ENCODE measurements at regions not wholly inside any gene's neighbourhood (a gene's known extent, or its start where the extent isn't known, plus 50 kb on each side); places are given as distances from the start of the nearest gene placed in this dataset.

DNA sequence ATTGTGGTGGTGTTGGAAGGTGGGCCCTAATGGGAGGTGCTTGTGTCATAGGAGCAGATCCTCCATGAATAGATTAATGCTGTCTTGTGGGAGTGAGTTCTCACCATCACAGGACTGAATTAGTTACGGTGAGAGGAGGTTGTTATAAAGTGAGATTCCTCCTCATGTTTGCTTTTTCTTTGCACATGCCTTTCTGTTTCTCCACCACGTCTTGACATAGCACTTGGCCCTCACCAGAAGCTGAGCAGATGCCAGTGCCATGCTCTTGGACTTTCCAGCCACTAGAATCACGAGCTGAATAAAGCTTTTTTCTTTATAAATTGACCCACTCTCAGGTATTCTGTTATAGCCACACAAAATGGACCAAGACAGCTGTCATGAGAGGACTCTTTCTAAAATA lies 194.8 kb downstream of the PTPRU start:
- TF ChIP-seq, protein P1, sequence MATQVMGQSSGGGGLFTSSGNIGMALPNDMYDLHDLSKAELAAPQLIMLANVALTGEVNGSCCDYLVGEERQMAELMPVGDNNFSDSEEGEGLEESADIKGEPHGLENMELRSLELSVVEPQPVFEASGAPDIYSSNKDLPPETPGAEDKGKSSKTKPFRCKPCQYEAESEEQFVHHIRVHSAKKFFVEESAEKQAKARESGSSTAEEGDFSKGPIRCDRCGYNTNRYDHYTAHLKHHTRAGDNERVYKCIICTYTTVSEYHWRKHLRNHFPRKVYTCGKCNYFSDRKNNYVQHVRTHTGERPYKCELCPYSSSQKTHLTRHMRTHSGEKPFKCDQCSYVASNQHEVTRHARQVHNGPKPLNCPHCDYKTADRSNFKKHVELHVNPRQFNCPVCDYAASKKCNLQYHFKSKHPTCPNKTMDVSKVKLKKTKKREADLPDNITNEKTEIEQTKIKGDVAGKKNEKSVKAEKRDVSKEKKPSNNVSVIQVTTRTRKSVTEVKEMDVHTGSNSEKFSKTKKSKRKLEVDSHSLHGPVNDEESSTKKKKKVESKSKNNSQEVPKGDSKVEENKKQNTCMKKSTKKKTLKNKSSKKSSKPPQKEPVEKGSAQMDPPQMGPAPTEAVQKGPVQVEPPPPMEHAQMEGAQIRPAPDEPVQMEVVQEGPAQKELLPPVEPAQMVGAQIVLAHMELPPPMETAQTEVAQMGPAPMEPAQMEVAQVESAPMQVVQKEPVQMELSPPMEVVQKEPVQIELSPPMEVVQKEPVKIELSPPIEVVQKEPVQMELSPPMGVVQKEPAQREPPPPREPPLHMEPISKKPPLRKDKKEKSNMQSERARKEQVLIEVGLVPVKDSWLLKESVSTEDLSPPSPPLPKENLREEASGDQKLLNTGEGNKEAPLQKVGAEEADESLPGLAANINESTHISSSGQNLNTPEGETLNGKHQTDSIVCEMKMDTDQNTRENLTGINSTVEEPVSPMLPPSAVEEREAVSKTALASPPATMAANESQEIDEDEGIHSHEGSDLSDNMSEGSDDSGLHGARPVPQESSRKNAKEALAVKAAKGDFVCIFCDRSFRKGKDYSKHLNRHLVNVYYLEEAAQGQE (IDR thresholded peaks at IDR 0.05): no peak
- no peak for TF ChIP-seq POLR2A (IDR thresholded peaks at IDR 0.05; ENCODE audit: low read length)
- TF ChIP-seq, protein P2, sequence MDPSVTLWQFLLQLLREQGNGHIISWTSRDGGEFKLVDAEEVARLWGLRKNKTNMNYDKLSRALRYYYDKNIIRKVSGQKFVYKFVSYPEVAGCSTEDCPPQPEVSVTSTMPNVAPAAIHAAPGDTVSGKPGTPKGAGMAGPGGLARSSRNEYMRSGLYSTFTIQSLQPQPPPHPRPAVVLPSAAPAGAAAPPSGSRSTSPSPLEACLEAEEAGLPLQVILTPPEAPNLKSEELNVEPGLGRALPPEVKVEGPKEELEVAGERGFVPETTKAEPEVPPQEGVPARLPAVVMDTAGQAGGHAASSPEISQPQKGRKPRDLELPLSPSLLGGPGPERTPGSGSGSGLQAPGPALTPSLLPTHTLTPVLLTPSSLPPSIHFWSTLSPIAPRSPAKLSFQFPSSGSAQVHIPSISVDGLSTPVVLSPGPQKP (IDR thresholded peaks at IDR 0.05; ENCODE audit: low read depth, low read length): no peak
- TF ChIP-seq, protein P3, sequence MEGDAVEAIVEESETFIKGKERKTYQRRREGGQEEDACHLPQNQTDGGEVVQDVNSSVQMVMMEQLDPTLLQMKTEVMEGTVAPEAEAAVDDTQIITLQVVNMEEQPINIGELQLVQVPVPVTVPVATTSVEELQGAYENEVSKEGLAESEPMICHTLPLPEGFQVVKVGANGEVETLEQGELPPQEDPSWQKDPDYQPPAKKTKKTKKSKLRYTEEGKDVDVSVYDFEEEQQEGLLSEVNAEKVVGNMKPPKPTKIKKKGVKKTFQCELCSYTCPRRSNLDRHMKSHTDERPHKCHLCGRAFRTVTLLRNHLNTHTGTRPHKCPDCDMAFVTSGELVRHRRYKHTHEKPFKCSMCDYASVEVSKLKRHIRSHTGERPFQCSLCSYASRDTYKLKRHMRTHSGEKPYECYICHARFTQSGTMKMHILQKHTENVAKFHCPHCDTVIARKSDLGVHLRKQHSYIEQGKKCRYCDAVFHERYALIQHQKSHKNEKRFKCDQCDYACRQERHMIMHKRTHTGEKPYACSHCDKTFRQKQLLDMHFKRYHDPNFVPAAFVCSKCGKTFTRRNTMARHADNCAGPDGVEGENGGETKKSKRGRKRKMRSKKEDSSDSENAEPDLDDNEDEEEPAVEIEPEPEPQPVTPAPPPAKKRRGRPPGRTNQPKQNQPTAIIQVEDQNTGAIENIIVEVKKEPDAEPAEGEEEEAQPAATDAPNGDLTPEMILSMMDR (IDR thresholded peaks at IDR 0.05): no peak
- no peak for TF ChIP-seq NFE2L2 (conservative IDR thresholded peaks at IDR 0.05; ENCODE audit: low read length)
- no peak for TF ChIP-seq EP300 (IDR thresholded peaks at IDR 0.05)
- no peak for TF ChIP-seq POLR2AphosphoS2 (conservative IDR thresholded peaks at IDR 0.05; ENCODE audit: low read length)
- TF ChIP-seq EHF (CRISPR knock-in tag; IDR thresholded peaks at IDR 0.05): no peak
- no peak for TF ChIP-seq CEBPB (IDR thresholded peaks at IDR 0.05)
- no peak for TF ChIP-seq KDM5A (IDR thresholded peaks at IDR 0.05)
- TF ChIP-seq RNF2 (IDR thresholded peaks at IDR 0.05; ENCODE audit: borderline replicate concordance, low read depth): no peak
- no peak for TF ChIP-seq ZSCAN20 (CRISPR knock-in tag; IDR thresholded peaks at IDR 0.05)
